Stomach (tissue), 4 donors: ENCODE measurements at regions not wholly inside any gene's neighbourhood (a gene's known extent, or its start where the extent isn't known, plus 50 kb on each side); places are given as distances from the start of the nearest gene placed in this dataset.
A peak's percentile ranks its signal among the peaks of the same experiment; 100 is the strongest.

Experiments used
- EP300 ChIP-seq: sonication (generic); formaldehyde crosslinking; IDR thresholded peaks from one replicate; pipeline ENCODE4 v1.6.1; 2017; ENCODE audit warnings: antibody characterized with exemption
- POLR2AphosphoS5 ChIP-seq, 3 donors: sonication (generic); formaldehyde crosslinking; IDR thresholded peaks; one replicate each; pipeline ENCODE4 v1.6.1; 2016; ENCODE audit warnings: antibody characterized with exemption in 3 of 3
- TF ChIP-seq, protein P1 (sequence below), 7 experiments: fragments of 450-650 bp in 4 of 7; fragments of 200-600 bp in 3 of 7; sonication (generic) in 3 of 7; IDR thresholded peaks; one replicate each; pipeline ENCODE4 v1.5.1; 2016 to 2019; ENCODE audit warnings: antibody characterized with exemption in 7 of 7, control low read depth in 2 of 7, mild to moderate bottlenecking in 1 of 7

DNA sequence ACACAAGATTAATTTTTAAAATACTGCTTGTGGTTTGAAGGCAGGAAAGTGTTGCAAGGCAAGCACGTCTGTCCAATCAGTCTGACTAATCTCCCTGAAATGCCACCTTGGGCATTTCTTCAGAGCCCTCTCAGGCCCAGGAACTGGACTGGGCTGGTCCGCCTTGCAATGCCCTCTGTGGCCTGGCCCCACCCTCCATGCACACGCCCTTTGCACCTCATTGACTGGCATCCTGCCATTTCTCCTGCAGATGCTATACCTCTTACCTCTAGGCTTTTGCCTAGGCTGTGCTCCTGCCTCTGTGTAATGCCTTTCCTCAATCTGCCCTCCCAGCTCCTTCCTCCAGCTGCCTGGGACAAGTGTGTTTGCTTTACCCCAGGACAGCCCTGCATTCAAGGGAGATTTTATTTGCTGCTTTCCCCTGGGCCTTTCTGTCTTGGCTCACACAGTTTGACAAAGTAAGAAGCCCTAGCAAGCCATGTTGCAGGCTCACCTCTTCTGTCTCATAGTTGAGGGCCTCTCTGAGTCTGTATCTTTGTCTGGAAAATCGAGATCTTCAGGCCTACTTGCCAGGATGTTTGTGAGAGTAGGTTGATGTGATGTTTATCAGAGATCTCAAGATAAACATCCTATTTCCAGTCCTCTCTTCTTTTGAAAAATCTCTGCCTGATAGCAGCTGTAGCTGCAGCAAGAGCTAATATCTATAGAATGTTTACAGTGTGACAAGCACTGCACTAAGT lies 149.2 kb upstream of the JUN start:
- TF ChIP-seq, protein P1, sequence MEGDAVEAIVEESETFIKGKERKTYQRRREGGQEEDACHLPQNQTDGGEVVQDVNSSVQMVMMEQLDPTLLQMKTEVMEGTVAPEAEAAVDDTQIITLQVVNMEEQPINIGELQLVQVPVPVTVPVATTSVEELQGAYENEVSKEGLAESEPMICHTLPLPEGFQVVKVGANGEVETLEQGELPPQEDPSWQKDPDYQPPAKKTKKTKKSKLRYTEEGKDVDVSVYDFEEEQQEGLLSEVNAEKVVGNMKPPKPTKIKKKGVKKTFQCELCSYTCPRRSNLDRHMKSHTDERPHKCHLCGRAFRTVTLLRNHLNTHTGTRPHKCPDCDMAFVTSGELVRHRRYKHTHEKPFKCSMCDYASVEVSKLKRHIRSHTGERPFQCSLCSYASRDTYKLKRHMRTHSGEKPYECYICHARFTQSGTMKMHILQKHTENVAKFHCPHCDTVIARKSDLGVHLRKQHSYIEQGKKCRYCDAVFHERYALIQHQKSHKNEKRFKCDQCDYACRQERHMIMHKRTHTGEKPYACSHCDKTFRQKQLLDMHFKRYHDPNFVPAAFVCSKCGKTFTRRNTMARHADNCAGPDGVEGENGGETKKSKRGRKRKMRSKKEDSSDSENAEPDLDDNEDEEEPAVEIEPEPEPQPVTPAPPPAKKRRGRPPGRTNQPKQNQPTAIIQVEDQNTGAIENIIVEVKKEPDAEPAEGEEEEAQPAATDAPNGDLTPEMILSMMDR (IDR thresholded peaks at IDR 0.05) = no peak
- TF ChIP-seq POLR2AphosphoS5 (IDR thresholded peaks at IDR 0.05) (peak; percentile 8 to 93 (median 74)), EP300 (no peak)
